HG03159 (cell line): ENCODE measurements at regions not wholly inside any gene's neighbourhood (a gene's known extent, or its start where the extent isn't known, plus 50 kb on each side); places are given as distances from the start of the nearest gene placed in this dataset.
"Not testable (repeated sequence)": the region's sequence is repeated elsewhere in the genome, so short reads cannot be mapped to it uniquely, and the experiment has no call there.

Experiments used
- ATAC-seq: cut with Tn5 transposase; IDR thresholded peaks from one replicate; pipeline ENCODE4 v1.9.1; 2021; ENCODE audit warnings: mild to moderate bottlenecking, moderate library complexity; ENCODE audit not compliant: unreplicated experiment

DNA sequence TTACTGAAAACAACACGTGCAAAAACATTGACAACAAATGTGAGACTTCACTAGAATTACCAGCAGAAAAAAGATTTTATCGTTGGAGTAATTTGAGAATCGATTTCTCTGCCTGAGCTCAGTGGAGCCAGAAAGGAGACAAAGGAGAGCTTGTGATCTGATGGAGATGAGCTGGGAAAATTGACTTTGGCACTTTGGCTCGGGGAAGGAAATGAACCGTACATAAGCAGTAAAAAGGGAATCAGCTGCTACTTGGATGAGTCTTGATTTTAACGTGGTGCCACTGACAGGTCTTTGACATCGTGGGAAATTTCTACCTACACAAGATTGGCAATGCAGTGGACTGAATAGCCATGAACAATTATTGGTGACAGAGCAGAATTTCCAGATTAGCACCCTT is 244.7 kb upstream of the RPS23 start:
- no peak for ATAC-seq

DNA sequence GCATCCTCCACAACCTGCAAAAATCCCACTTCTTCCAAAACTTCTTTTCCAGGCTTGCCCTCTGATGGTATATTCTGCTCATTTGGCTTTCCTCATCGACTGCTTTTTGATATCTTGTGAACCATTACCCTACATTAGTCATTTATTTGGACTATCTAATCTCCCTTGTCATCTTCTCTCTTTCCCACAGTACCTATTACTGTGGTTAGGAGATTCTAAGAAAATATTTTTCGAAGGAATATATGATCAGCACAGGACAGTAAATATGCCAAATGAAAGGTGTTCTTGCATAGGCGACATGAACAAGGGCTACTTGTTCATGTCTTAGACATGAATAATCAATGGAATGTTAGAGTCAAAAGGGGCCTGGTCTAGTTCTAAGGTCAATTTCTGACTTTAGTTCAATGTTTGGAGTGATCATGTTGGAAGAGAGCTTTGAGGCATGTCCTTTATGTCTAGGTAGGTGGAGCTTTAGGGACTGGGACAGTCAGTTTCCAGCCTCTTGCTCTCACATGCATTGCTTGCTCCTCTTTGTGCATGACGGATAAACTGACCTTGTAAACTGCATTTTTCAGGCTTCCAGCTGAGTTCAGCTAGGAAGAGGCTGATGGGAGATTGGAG is 243.4 kb upstream of the RPS23 start:
- ATAC-seq, result no peak

DNA sequence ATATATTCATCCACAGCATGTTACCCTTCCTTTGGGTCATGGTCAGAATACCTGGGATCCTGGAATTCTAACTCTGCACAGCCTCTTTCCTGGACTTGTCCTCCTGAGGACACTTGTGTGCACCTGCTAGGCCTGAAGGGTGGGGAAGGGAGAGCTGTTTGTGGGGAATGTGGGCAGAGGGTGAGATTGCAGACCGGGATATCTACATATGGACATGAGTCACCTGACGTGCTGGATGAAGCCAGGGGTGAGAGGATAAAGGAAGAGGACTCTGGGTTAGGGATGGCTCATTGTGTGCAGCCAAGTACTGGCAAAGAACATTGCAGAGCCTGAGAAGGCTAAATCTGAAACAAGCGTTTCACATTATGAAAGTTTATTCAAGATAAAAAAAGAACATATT is 241.4 kb upstream of the RPS23 start:
- ATAC-seq, result no peak

DNA sequence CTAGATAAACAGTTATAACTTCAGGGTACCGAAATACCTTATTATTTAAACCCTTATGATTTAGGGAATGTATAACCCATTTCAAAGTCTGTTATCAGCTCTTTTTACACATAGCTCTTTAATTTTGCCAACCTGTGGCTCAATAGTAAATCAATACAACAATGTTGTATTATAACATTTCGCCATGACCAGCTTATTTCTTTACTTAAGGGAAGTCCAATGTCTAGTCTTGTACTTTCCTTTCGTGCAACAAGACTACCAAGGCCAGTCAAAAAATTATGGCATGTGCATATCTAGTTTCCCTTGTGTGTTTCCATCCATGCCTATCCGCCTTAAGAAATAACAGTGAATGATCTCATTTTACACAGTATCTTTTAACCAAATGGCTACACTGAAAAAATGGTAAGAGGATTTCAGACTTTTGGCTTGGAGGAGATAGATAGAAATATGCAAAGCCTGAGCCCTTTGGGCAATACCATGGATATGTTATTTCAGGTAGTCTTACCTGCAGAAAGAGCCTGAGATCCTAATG is 239.5 kb upstream of the RPS23 start:
- ATAC-seq, result no peak

DNA sequence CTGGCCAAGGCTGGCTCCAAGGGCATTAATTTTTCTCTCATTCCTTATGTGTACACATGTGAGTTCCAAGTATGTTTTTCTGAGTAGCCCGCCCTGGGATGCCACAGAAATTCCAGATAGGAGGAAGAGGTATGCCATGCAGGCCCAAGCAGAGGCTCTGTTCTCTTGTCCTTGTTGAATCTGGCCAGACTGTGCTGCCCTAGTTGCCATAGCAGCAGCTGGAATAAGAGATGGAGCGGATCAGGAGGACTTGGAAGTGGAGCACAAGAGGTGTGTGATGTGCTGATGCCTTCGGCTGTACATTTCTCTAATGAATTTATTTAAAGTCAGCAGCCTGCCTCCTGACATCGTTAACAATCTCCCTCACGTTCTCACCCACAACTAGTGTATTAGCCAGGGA is 235.6 kb upstream of the RPS23 start:
- ATAC-seq, result no peak

DNA sequence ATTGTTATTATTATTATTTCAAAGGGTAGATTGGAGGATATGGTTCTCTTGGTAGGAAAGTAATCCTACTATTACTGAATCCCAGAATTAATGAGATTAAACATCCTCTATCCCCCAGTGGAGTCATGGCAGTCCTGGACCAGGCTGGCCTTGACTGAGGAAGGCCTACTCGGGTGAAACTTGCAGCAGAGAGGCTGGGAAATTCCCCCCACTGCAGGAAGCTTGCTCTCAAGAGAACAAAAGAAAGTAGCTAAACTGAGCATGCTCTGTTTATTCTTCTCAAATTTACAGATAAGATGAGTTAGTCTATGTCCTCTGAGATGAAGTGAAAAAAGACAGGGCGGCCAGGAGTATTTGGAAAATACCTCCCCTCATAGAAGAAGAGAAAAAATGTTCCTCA is 233.9 kb upstream of the RPS23 start:
- ATAC-seq, result peak; percentile 60

DNA sequence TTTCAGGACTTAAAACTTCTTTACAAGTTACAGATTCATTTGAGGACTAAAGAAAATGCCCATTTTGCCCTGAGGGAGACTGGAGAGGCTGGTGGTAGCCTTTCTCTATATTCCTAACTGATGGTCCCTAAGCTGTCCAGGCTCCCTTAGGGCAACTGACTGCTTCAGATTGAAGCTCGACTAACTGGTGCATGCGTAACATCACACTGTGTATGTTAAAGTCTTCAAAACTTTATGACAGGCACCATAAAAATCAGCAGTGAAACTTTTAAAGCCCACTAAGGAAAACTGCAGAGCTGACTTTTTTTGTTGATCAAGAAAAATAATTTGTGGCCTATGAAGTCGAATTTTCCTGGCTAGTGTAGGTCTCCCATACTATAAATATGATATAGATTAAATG is 233.0 kb upstream of the RPS23 start:
- no peak for ATAC-seq

DNA sequence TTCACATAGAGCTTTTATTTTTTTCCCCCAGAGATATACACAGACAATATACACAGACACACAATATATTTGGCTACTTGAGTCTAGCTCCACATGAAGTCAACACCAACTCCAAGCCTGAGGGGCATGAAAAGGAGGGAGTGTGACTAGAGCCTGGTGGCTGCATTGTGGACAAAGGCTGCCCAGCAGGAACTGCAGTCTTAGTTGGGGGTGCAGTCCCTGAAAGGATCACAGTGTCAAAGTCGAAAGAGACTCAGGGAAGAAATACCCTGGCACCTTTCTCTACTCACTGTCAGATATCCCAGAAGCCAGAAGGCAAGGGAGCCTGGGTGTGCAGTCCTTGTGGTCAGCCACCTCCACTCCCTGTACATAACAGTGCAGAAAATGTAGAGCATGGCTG is 231.6 kb upstream of the RPS23 start:
- ATAC-seq, result no peak

DNA sequence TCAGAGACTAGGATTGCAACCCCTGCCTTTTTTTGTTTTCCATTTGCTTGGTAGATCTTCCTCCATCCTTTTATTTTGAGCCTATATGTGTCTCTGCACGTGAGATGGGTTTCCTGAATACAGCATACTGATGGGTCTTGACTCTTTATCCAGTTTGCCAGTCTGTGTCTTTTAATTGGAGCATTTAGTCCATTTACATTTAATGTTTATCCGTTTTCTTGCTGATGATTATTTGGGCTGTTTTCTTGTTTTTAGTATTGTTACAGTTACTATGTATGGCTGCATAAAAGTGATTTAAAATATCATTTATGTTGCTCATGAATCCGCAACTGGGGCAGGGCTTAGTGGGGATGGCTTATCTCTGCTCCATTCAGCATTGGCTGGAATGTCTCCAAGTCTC is 228.2 kb upstream of the RPS23 start:
- not testable (repeated sequence) for ATAC-seq

DNA sequence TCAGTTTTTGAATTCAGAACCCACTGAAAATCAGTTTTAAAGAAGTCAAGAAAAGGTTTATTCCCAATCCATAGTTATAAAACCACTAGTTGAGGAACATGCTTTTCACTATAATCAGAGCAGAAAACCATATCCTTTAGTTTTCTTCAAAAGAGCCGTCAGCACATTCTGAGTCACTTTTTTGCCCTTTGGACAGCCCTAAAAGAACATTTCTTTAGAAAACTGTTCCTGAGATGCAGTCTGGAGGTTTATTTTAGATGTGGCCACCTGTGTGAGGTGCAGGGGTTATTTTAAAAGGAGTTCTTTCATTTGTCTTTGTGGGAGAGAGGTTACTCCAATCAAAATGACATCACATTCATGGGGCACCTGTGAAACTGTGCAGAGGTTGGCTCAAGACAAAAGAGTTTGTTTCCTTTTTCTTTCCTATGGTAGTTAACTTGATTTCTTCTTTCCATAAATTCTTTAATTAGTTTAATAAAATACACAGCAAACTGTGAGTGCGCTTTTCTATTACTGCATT is 221.6 kb upstream of the RPS23 start:
- no peak for ATAC-seq

DNA sequence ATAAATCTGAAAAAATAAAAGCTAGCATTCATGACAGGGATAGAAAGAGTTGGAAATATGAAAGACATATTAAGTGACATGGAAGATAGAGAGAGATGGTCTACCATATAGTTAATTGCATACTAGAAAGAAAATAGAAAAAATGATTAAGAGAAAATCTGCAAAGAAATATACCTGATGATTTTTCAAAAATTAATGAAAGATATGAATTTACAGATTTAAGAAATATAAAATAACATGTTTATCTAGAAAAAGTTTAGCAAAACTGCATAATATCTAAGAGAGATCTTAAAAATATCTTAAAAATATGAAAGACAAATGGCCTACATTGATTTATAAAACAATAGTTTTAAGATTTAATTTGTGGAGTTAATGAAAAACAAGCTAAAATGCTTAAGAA is 219.1 kb upstream of the RPS23 start:
- no peak for ATAC-seq

DNA sequence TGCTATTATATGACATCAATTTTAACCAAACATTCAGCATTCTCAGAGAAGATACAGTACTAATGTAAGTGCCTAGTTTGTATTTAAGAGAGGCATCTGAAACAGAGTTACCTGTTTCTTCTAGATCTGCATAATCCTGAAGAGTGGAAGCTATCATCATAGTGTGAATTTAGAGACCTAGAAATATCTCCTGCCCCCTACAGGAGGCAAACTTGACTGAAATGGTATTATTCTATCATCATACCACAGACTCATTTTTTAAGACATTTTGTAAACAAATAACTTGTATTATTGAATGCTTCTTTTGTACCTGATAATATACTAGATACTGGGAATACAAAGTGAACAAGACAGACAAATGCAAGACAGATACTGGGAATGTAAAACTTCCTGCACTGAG is 216.8 kb upstream of the RPS23 start:
- ATAC-seq, result no peak

DNA sequence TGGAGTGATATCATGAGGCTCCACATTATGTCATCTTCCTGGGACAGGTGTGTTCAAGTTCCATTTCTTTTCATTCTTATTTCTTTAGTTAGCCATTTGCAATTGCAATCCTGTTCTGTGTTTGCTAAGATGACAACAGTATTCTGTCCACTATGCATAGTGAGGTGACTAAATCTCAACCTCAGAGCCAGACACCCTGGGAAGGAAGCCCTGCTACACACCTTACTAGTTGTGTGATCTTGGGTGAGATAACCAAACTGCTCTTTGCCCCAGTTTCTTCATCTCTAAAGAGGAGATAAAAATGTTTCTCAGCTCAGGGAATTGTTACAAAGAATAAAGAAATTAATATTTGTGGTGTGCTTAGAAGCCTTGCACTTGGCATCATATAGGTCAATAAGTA is 215.1 kb upstream of the RPS23 start:
- ATAC-seq, result no peak

DNA sequence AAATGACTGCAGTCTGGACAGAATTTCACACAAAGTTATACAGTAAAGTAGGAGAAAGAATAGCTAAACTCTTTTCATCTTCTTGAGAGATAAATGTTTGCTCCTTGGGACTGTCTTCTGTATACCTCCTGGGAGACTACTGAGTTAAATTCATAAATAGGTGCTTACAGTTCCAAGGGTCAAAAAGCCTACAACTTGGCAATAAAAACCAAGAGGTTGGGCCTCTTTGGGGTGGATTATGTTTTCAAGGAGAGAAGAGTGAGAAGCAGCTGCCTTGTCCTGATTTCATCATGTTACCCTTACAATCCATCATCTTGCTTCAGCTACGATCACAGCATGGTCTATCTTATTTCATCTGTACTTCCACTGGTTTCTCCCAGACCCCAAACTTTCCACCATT is 213.2 kb upstream of the RPS23 start:
- ATAC-seq, result no peak

DNA sequence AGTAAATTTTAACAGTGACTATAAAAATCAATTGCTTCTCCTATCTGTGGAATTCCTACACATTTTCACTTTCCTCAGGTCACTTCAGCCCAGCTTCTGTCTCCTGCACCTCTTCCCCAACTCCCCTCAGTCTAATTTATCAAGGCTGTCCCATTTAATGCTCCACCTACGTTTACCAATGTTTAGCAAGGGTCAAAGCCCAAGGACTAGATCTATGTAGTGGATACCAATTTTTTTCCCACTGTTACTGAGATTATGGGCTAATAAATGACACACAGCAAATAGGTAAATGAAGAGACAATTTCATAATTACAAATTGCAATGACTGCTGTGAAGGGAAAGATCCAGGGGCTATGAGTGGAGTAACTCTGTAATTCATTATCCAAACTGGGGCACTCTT is 211.5 kb upstream of the RPS23 start:
- no peak for ATAC-seq

DNA sequence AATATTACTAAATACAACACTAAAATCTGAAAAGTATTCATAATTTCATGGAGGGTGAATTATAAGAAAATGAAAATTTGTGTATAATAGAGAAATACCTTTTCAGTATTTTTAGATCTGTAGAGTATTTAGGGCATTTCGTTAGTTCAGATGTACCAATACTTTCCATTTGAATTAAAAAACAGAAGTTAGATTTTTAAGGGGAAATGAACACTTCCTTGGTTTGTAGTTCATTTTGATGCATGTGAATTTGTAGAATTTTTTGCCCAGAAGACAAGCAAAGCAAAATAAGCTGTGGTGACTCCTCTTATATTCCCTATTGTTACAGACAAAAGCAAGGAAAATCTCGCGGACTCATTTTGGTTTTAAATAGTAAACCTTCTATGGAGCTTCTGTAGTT is 209.0 kb upstream of the RPS23 start:
- no peak for ATAC-seq

DNA sequence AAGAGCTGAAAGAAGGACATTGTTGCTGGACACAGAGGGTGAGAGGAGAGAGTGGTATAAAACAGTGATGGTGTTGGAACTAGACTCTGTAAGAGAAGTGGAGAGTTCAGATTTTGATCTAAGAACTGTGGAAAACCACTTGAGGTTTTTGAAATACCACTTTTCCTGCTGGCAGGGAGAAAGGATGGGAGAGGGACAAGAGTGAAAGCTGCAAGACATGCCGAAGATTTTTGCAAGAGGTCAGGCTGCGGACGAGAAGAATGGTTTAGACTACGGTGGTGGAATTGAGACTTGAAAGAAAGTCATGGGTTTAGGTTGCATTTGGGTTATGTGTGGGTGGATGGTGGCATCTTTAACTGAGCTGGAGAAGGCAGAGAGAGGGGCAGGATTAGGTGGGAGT is 202.2 kb upstream of the RPS23 start:
- ATAC-seq, result no peak

DNA sequence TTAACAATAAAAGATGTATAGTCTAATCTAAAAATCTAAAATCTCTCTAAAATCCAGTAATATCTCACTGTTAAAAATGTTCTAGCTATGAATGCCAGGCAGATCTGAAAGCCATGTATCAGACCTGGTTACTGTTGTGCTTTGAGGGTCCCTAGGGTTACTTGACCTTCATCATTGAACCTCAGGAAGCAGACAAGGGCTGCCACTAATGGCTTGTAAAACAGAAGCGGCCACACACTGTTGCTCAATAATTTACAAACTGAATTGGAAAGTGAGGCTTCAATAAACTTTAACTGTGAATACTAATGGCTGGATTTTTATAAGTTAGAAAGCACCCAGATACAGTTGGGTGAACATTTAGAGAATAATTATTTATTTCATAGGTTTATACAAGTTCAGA is 198.0 kb upstream of the RPS23 start:
- no peak for ATAC-seq

DNA sequence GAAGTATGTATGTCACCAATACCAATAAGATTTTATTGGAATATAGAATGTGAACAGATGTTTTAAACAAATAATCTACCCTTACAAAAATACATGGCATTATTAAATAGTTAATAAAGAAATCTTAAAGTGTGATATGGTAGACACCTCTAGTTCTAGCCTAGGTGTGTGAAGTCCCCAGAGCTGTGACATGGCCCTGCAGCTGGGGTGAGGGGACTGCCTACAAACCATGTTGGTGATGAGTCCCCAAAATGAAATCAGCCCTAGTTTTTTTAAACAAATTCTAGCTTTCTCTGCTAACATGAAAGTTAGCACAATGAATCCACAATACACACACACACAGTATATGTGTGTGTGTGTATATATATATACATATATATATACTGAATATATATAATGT is 195.1 kb upstream of the RPS23 start:
- ATAC-seq, result no peak

DNA sequence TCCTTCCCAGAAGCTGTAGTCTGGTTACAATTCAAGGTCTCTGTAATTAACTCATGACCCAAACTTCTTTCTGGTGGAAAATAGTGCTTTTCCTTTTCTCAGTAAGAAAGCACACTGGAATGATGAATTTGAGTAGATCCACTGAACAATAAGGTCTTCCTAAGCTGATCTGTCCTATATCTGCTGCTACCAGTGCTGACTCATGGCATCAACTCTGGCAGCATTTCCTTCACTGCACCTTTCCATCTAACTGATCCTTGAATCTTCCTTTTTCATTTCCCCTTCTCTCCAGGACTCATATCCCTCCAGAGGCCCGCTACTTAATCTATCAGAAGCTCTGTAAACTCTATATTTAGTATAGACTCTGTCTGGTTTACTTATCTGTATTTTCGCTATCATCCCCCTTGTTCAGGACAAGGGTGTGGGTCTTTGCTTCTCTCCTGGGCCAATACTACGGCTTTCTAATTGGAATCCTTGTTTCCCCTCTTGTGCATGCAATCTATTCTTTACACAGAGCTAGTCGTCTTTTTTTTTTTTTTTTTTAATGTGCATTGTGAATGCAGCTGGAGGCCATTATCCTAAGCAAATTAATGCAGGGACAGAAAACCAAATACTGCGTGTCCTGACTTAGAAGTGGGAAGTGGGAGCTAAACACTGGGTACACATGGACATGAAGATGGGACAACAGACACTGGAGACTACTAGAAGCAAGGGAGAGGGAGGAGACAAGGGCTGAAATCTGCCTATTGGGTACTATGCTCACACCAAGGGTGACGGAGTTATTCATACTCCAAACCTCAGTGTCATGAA is 192.2 kb upstream of the RPS23 start:
- ATAC-seq, result no peak

DNA sequence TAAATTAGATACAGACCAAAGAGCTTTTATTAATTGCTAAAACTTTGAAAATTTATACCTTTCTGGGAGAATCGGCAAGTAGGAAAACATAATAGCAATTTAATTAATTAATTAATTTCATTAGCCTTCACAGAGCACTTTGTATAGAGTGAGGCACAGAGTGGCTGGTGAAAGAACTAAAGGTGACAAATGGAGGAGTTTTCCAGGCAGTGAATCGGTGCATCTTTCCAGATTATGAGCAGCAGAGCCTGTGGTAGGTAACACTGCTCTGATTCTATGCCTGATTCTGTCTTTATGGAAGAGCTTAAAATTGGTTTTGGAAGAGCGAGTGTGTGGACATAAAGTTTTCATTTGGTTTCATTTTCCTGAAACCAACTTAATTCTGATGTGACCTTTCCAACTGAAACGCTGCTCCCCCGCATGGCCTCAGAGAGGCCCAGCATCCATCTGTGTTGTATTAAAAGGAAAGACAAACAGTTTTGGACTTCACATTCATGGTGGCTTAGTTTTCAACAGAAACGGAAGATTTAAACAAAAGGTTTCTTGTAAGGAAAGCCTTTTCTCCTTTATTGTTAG is 188.9 kb upstream of the RPS23 start:
- ATAC-seq, result no peak

DNA sequence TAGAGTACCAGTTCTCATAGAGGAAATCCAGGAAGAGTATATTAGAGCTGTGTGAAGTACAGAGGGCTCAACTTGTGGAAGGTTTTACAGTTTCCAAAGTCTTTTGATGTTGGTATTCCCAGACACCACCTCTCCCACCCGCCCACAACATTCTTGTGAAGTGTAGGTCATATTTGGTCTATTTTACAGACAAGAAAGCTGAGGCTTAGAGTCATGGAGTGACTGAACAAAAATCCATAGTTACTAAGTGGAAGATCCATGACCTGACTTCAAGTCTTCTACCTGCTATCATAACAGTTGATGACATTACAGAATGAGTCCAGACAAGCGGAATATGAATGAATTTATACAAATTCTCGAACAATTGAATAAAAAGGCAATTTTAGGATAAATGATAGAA is 187.1 kb upstream of the RPS23 start:
- ATAC-seq, result no peak
